ENCODE measurements at regions not wholly inside any gene's neighbourhood (a gene's known extent, or its start where the extent isn't known, plus 50 kb on each side); places are given as distances from the start of the nearest gene placed in this dataset.

DNA sequence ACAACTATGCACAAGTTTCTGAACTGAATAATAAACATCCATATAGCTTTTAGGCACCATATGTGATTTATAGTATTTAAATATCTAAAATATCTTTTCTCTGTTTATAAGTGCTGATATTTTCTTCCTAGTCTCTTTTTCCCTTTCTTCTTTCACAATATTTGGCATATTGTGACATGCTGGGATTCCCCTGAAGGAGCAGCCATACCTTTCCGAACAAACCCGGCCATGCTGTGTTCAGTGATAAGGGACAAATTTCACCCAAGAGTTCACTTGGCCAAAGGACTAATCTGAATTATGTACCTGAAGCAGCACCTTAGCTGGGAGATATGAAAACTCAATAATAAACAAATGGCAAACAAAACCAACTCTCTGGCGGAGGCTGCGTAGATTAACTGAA is 250.8 kb downstream of the RDH14 start:
- intact Hi-C loops (cut with DNase I; ENCODE audit: low total_unique reads): no loop called here
- no peaks in the 10 kb centered on the region for H3K9me3 ChIP-seq

DNA sequence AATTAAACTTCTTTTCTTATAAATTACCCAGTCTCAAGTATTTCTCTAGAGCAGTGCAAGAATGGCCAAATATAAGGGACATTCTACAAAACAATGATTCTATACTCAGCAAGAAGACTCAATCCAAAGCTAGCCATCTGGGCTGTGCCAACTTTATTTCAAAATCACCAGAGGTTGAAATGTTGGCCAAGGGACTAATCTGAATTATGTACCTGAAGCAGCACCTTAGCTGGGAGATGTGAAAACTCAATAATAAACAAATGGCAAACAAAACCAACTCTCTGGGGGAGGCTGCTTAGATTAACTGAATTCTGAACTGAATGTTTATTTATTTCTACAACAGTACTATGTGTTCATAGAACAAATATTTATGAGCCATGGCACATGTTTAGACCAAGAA is 251.3 kb downstream of the RDH14 start:
- no peak for DNase-seq
- TF ChIP-seq POLR2A (IDR thresholded peaks at IDR 0.05): no peak
- TF ChIP-seq, protein P1, sequence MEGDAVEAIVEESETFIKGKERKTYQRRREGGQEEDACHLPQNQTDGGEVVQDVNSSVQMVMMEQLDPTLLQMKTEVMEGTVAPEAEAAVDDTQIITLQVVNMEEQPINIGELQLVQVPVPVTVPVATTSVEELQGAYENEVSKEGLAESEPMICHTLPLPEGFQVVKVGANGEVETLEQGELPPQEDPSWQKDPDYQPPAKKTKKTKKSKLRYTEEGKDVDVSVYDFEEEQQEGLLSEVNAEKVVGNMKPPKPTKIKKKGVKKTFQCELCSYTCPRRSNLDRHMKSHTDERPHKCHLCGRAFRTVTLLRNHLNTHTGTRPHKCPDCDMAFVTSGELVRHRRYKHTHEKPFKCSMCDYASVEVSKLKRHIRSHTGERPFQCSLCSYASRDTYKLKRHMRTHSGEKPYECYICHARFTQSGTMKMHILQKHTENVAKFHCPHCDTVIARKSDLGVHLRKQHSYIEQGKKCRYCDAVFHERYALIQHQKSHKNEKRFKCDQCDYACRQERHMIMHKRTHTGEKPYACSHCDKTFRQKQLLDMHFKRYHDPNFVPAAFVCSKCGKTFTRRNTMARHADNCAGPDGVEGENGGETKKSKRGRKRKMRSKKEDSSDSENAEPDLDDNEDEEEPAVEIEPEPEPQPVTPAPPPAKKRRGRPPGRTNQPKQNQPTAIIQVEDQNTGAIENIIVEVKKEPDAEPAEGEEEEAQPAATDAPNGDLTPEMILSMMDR (IDR thresholded peaks at IDR 0.05): no peak
- Histone ChIP-seq H3K9me3 (no peaks in the 10 kb centered on the region), H3K27me3 (no peaks in the 10 kb centered on the region), H3K36me3 (no peaks in the 10 kb centered on the region), H3K27ac (no peak overlapping the region), H3K4me3 (no peak overlapping the region), H3K4me1 (no peaks in the 10 kb centered on the region)
- intact Hi-C loops (cut with DNase I; ENCODE audit: low total_unique reads): no loop called here

More for the DNA sequence above, 250.8 kb downstream of the RDH14 start:
- no peaks in the 10 kb centered on the region for H3K36me3 ChIP-seq
- DNase-seq: no peak
- no peaks in the 10 kb centered on the region for H3K27me3 ChIP-seq
- no peak overlapping the region for H3K27ac ChIP-seq
- no peak for TF ChIP-seq POLR2A (IDR thresholded peaks at IDR 0.05)
- TF ChIP-seq, protein P1 (IDR thresholded peaks at IDR 0.05): no peak
- no peak overlapping the region for H3K4me3 ChIP-seq
- H3K4me1 ChIP-seq: no peaks in the 10 kb centered on the region

DNA sequence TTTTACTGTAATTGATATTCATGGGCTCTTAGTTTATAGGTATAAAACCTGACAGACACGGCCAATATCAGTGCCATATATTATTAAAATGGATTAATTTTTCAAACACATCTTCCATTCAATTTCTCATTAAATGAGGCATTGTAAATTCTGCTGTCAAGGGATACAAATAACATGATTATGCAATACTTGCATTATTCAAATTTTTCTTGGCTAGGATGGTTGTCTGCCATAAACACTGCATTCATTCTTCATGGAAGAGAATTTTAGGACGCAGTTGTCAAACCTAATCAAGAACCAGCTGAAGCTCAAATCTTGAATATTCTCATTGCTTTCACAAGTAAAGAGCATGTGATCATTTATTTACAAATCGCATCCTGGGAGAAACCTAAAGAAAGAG is 255.6 kb downstream of the RDH14 start:
- Histone ChIP-seq H3K9me3 (no peaks in the 10 kb centered on the region), H3K4me1 (no peaks in the 10 kb centered on the region), H3K4me3 (no peak overlapping the region), H3K27me3 (no peaks in the 10 kb centered on the region), H3K36me3 (no peaks in the 10 kb centered on the region), H3K27ac (no peak overlapping the region)
- intact Hi-C loops (cut with DNase I; ENCODE audit: low total_unique reads): no loop called here
- DNase-seq: no peak
- TF ChIP-seq, protein P1 (IDR thresholded peaks at IDR 0.05): no peak
- TF ChIP-seq POLR2A (IDR thresholded peaks at IDR 0.05): no peak

DNA sequence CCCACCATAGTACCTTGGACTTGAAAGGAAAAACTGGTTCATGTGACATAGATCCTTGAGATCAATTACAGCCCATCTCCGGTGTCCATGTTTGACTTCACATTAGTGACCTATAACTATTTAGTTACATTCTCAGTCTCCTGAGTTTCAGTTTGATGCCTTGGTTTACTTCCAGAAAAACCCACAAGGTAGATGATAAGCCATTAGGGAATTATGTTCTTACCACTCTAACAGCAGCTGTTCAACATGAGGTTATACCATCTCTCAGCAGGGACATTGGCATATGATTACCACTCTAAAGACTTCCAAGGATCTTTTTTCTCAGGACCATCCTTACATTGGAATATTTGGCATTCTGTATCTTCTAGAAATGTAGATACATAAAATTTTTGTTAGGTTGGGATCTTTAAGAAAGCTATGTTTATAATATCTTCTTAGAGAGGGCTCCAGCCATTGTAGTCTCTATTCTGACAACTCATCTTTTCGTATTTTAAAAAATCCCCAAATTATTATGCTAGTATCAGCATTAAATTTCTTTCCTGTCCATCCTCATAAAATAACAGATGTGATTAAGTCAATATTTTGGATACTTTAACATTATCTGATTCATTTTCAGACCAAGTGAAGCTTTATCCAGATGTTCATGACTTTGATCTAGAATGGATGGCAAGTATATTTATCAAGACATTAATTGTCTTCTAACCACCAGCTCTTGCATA is 258.9 kb downstream of the RDH14 start:
- intact Hi-C loops (cut with DNase I; ENCODE audit: low total_unique reads): no loop called here

More for the DNA sequence above, 258.9 kb downstream of the RDH14 start:
- H3K4me1 ChIP-seq: no peaks in the 10 kb centered on the region
- TF ChIP-seq POLR2A (IDR thresholded peaks at IDR 0.05): no peak
- TF ChIP-seq, protein P1 (IDR thresholded peaks at IDR 0.05): no peak
- no peak overlapping the region for H3K4me3 ChIP-seq
- no peaks in the 10 kb centered on the region for H3K36me3 ChIP-seq
- H3K27ac ChIP-seq: no peak overlapping the region
- no peaks in the 10 kb centered on the region for H3K9me3 ChIP-seq
- no peak for DNase-seq
- no peaks in the 10 kb centered on the region for H3K27me3 ChIP-seq
